ENCODE measurements at regions not wholly inside any gene's neighbourhood (a gene's known extent, or its start where the extent isn't known, plus 50 kb on each side); places are given as distances from the start of the nearest gene placed in this dataset.

DNA sequence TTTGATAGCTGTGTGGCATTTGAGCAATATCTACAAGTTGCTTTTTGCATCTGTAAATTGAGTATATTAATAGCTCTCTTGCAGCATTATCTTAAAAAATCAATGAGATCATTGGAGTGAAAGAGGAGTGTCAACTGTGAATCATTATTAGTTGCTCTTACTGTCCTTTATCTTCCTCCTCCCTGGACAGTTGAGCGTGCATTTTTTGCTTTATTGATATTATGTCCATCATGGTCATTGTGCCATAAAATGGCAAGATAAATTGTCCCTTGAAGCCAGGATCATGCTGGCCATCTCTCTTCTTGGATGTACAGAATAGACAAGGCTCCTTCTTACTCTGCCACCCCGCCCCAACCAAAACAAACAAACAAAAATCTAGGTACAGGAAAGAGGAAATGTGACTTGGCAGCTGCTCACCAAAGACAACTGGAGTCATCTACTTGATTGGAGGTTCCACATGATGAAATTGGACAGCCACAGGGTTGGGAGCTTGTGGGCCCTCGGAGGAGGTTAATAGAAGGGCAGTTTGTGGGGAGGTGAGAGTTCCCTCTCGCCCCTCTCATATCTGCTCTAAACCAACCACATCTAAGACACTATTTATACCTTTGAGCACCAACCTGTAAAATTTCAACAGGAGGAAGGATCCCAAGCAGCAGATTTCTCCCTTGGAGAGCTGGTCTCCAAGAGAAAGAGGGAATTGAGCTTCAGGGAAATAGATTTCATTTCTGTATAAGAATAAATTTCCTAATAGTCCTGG, 252.7 kb downstream of the SKIDA1 start (continued):
- TF ChIP-seq, protein P1, sequence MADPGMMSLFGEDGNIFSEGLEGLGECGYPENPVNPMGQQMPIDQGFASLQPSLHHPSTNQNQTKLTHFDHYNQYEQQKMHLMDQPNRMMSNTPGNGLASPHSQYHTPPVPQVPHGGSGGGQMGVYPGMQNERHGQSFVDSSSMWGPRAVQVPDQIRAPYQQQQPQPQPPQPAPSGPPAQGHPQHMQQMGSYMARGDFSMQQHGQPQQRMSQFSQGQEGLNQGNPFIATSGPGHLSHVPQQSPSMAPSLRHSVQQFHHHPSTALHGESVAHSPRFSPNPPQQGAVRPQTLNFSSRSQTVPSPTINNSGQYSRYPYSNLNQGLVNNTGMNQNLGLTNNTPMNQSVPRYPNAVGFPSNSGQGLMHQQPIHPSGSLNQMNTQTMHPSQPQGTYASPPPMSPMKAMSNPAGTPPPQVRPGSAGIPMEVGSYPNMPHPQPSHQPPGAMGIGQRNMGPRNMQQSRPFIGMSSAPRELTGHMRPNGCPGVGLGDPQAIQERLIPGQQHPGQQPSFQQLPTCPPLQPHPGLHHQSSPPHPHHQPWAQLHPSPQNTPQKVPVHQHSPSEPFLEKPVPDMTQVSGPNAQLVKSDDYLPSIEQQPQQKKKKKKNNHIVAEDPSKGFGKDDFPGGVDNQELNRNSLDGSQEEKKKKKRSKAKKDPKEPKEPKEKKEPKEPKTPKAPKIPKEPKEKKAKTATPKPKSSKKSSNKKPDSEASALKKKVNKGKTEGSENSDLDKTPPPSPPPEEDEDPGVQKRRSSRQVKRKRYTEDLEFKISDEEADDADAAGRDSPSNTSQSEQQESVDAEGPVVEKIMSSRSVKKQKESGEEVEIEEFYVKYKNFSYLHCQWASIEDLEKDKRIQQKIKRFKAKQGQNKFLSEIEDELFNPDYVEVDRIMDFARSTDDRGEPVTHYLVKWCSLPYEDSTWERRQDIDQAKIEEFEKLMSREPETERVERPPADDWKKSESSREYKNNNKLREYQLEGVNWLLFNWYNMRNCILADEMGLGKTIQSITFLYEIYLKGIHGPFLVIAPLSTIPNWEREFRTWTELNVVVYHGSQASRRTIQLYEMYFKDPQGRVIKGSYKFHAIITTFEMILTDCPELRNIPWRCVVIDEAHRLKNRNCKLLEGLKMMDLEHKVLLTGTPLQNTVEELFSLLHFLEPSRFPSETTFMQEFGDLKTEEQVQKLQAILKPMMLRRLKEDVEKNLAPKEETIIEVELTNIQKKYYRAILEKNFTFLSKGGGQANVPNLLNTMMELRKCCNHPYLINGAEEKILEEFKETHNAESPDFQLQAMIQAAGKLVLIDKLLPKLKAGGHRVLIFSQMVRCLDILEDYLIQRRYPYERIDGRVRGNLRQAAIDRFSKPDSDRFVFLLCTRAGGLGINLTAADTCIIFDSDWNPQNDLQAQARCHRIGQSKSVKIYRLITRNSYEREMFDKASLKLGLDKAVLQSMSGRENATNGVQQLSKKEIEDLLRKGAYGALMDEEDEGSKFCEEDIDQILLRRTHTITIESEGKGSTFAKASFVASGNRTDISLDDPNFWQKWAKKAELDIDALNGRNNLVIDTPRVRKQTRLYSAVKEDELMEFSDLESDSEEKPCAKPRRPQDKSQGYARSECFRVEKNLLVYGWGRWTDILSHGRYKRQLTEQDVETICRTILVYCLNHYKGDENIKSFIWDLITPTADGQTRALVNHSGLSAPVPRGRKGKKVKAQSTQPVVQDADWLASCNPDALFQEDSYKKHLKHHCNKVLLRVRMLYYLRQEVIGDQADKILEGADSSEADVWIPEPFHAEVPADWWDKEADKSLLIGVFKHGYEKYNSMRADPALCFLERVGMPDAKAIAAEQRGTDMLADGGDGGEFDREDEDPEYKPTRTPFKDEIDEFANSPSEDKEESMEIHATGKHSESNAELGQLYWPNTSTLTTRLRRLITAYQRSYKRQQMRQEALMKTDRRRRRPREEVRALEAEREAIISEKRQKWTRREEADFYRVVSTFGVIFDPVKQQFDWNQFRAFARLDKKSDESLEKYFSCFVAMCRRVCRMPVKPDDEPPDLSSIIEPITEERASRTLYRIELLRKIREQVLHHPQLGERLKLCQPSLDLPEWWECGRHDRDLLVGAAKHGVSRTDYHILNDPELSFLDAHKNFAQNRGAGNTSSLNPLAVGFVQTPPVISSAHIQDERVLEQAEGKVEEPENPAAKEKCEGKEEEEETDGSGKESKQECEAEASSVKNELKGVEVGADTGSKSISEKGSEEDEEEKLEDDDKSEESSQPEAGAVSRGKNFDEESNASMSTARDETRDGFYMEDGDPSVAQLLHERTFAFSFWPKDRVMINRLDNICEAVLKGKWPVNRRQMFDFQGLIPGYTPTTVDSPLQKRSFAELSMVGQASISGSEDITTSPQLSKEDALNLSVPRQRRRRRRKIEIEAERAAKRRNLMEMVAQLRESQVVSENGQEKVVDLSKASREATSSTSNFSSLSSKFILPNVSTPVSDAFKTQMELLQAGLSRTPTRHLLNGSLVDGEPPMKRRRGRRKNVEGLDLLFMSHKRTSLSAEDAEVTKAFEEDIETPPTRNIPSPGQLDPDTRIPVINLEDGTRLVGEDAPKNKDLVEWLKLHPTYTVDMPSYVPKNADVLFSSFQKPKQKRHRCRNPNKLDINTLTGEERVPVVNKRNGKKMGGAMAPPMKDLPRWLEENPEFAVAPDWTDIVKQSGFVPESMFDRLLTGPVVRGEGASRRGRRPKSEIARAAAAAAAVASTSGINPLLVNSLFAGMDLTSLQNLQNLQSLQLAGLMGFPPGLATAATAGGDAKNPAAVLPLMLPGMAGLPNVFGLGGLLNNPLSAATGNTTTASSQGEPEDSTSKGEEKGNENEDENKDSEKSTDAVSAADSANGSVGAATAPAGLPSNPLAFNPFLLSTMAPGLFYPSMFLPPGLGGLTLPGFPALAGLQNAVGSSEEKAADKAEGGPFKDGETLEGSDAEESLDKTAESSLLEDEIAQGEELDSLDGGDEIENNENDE (IDR thresholded peaks at IDR 0.05; ENCODE audit: insufficient replicate concordance, low read length): no peak
- TF ChIP-seq CBX5 (IDR thresholded peaks at IDR 0.05; ENCODE audit: low read depth, low read length) (no peak), KDM4A (IDR thresholded peaks at IDR 0.05; ENCODE audit: low read depth, low read length, severe bottlenecking) (no peak), SIX5 (IDR thresholded peaks at IDR 0.05; ENCODE audit: low read depth, low read length) (no peak), SP1 (IDR thresholded peaks at IDR 0.05; ENCODE audit: low read depth, low read length) (no peak), JUN (IDR thresholded peaks at IDR 0.05; ENCODE audit: low read depth, low read length) (no peak)
- TF ChIP-seq, protein P2, sequence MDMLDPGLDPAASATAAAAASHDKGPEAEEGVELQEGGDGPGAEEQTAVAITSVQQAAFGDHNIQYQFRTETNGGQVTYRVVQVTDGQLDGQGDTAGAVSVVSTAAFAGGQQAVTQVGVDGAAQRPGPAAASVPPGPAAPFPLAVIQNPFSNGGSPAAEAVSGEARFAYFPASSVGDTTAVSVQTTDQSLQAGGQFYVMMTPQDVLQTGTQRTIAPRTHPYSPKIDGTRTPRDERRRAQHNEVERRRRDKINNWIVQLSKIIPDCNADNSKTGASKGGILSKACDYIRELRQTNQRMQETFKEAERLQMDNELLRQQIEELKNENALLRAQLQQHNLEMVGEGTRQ (IDR thresholded peaks at IDR 0.05; ENCODE audit: low read length): no peak
